Left lung (tissue), 4 donors: ENCODE measurements at regions not wholly inside any gene's neighbourhood (a gene's known extent, or its start where the extent isn't known, plus 50 kb on each side); places are given as distances from the start of the nearest gene placed in this dataset.

Experiments used
- ATAC-seq: fragments of 200-7000 bp; cut with Tn5 transposase; one replicate; pipeline ENCODE4 v1.9.1; 2020; ENCODE audit warnings: moderate library complexity
- DNase-seq, 4 donors: peaks; one replicate each; pipeline ENCODE4 v3.0.0-alpha.2; 2013 to 2020
- H3K27ac ChIP-seq, 2 donors: fragments of 200-600 bp; sonication (generic) in 1 of 2; one replicate each; pipeline versions ENCODE4 v1.5.0 to v1.8.0; 2020 to 2021
- H3K27me3 ChIP-seq, 2 donors: fragments of 200-600 bp; sonication (generic) in 1 of 2; one replicate each; pipeline versions ENCODE4 v1.5.0 to v1.8.0; 2020 to 2021
- H3K36me3 ChIP-seq, 2 donors: fragments of 200-600 bp; sonication (generic) in 1 of 2; one replicate each; pipeline versions ENCODE4 v1.5.0 to v1.8.0; 2020 to 2021
- H3K4me1 ChIP-seq, 2 donors: fragments of 200-600 bp; one replicate each; pipeline ENCODE4 v1.8.0; 2021
- H3K4me3 ChIP-seq, 2 donors: fragments of 200-600 bp; sonication (generic) in 1 of 2; one replicate each; pipeline versions ENCODE4 v1.5.0 to v1.8.0; 2020 to 2021; ENCODE audit warnings: mild to moderate bottlenecking in 1 of 2
- H3K9me3 ChIP-seq, 2 donors: fragments of 200-600 bp; sonication (generic) in 1 of 2; one replicate each; pipeline versions ENCODE4 v1.5.0 to v1.8.0; 2020 to 2021
- CTCF ChIP-seq, 2 donors: fragments of 200-600 bp; sonication (generic) in 1 of 2; IDR thresholded peaks; one replicate each; pipeline versions ENCODE4 v1.5.0 to v1.8.0; 2021; ENCODE audit warnings: antibody characterized with exemption in 2 of 2
- intact Hi-C, 2 donors: fragments of 100-400 bp; cut with DNase I; formaldehyde crosslinking; loops; one replicate each; pipeline versions ENCODE4 v1.11.2 to v1.14.2; 2022
- donor health status: DM: no; HTN: yes; CAD: no.
- donor health status: DM: no; HTN: no; CAD: no.

GRCh38 chr1:240691501-240691900 lies 79.5 kb upstream of the GREM2 start:
- Histone ChIP-seq H3K27ac (no peak overlapping the region), H3K9me3 (no peaks in the 10 kb centered on the region), H3K4me1 (no peaks in the 10 kb centered on the region), H3K4me3 (no peak overlapping the region), H3K27me3 (no peaks in the 10 kb centered on the region), H3K36me3 (no peaks in the 10 kb centered on the region)
- no peak for DNase-seq
- intact Hi-C loops = no loop called here
- no peak for TF ChIP-seq CTCF (IDR thresholded peaks at IDR 0.05)
- no peak for ATAC-seq

- H3K27ac ChIP-seq = no peak overlapping the region
- DNase-seq (no peak), ATAC-seq (no peak)
- no peaks in the 10 kb centered on the region for H3K4me1 ChIP-seq
- H3K27me3 ChIP-seq = no peaks in the 10 kb centered on the region
- H3K4me3 ChIP-seq = no peak overlapping the region
- intact Hi-C loops = no loop called here
- H3K36me3 ChIP-seq = no peaks in the 10 kb centered on the region
- no peak for TF ChIP-seq CTCF (IDR thresholded peaks at IDR 0.05)
- H3K9me3 ChIP-seq = no peaks in the 10 kb centered on the region
These were observed 75.9 kb upstream of the GREM2 start for GRCh38 chr1:240687820-240688219.

DNA sequence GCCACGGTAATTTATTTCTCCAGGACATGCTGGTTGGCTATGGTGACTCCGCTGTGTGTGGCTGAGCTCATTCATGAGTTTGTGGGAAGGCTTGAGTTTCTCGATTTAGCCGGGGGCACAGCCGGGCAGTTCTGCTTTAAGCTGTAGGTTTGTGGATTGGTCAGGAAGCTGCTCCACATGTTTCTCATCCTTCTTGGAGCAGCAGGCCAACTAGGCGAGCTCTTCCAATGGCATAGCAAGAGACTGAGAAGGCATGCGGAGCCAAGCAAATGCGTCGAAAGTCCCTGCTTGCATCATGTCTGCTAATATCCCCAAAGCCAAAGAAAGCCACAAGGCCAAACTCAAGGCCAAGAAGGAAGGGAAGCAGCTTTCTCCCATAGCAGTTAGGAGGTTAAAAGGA lies 71.6 kb upstream of the GREM2 start:
- H3K27ac ChIP-seq = no peak overlapping the region
- no peak for TF ChIP-seq CTCF (IDR thresholded peaks at IDR 0.05)
- H3K9me3 ChIP-seq = peaks cover 0 to 13% of the 10 kb centered on the region in 2 donors
- intact Hi-C loops = no loop called here
- H3K4me1 ChIP-seq = no peaks in the 10 kb centered on the region
- H3K4me3 ChIP-seq = no peak overlapping the region
- DNase-seq (no peak), ATAC-seq (no peak)
- H3K27me3 ChIP-seq = no peaks in the 10 kb centered on the region
- no peaks in the 10 kb centered on the region for H3K36me3 ChIP-seq

DNA sequence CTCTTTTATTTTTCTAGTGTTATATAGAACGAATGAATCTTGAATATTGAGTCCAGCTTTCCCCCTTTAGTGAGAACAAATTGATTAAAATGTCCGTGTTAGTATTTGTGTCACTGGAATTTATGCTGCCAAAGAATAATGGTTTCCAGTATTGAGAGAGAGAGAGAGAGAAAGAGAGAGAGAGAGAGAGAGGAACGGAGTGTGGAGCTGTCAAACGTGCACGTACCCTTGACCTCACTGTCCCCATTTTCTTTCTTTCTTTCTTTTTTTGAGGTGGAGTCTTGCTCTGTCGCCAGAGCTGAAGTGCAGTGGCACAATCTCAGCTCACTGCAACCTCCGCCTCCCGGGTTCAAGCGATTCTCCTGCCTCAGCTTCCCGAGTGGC lies 70.9 kb upstream of the GREM2 start:
- no peak for ATAC-seq
- no peak overlapping the region for H3K4me3 ChIP-seq
- no peaks in the 10 kb centered on the region for H3K27me3 ChIP-seq
- H3K9me3 ChIP-seq = peaks cover 0 to 13% of the 10 kb centered on the region in 2 donors
- intact Hi-C loops = no loop called here
- no peak overlapping the region for H3K27ac ChIP-seq
- H3K36me3 ChIP-seq = no peaks in the 10 kb centered on the region
- no peak for DNase-seq
- no peaks in the 10 kb centered on the region for H3K4me1 ChIP-seq
- no peak for TF ChIP-seq CTCF (IDR thresholded peaks at IDR 0.05)

GRCh38 chr1:240682166-240682858 lies 70.4 kb upstream of the GREM2 start:
- DNase-seq (no peak), ATAC-seq (no peak)
- Histone ChIP-seq H3K27me3 (no peaks in the 10 kb centered on the region), H3K4me3 (no peak overlapping the region), H3K36me3 (no peaks in the 10 kb centered on the region), H3K27ac (no peak overlapping the region), H3K4me1 (no peaks in the 10 kb centered on the region), H3K9me3 (peaks cover 0 to 13% of the 10 kb centered on the region in 2 donors)
- no peak for TF ChIP-seq CTCF (IDR thresholded peaks at IDR 0.05)
- intact Hi-C loops = no loop called here
